HepG2 (cell line): ENCODE measurements at regions not wholly inside any gene's neighbourhood (a gene's known extent, or its start where the extent isn't known, plus 50 kb on each side); places are given as distances from the start of the nearest gene placed in this dataset.

Source experiments
- ATAC-seq: fragments of 200-7000 bp; cut with Tn5 transposase; 3 replicates; pipeline ENCODE4 v1.9.1; 2020; ENCODE audit warnings: mild to moderate bottlenecking, moderate library complexity
- BruUV-seq: library from RNA; stranded (reverse); fragments of 400-500 nt; replicated peaks from 2 replicates; lab custom pipeline; 2021; lab: Mats Ljungman, UMichigan
- CTCF ChIA-PET: fragments of 300-600 bp; formaldehyde crosslinking; extraction: SDS; loops from one replicate; lab custom pipeline; 2021; ENCODE audit warnings: low total read pairs, inconsistent platforms, low intra/inter-chr PET ratio; lab: Yijun Ruan, JAX
- POLR2A ChIA-PET: fragments of 350-600 bp; sonication (Branson Sonifier 250); formaldehyde crosslinking; loops from one replicate; lab custom pipeline; 2020; ENCODE audit warnings: antibody characterized with exemption, inconsistent platforms; lab: Yijun Ruan, JAX
- DNase-seq: peaks from one replicate; pipeline ENCODE4 v3.0.0-alpha.2; 2015; ENCODE audit warnings: low spot score
- FAIRE-seq: peaks from 3 replicates; lab custom pipeline; 2011; peaks lifted over from hg19 to GRCh38; lab: Jason Lieb, UNC
- H2AFZ ChIP-seq: one replicate; pipeline ENCODE4 v1.6.1; 2011; ENCODE audit warnings: low read length, inconsistent platforms
- H3K27ac ChIP-seq: fragments of 300-600 bp; 3 replicates; pipeline ENCODE4 v1.8.0; 2011; ENCODE audit warnings: mixed run types, mild to moderate bottlenecking, mixed read lengths, low read length, inconsistent platforms; ENCODE audit not compliant: insufficient read depth; ENCODE audit errors: extremely low read length
- H3K27me3 ChIP-seq, 2 experiments: fragments of 200-600 bp in 1 of 2; 2 replicates in 1 of 2; 3 replicates in 1 of 2; pipeline versions ENCODE4 v1.6.0 to v1.8.0; 2011; ENCODE audit warnings: low read length in 2 of 2, mild to moderate bottlenecking in 2 of 2, moderate library complexity in 2 of 2, inconsistent platforms in 1 of 2; ENCODE audit not compliant: insufficient read depth in 2 of 2, control insufficient read depth in 1 of 2
- H3K36me3 ChIP-seq, 2 experiments: fragments of 200-600 bp in 1 of 2; replicated peaks in 1 of 2; 2 replicates in 1 of 2; 3 replicates in 1 of 2; pipeline versions ENCODE4 v1.5.1 to v1.8.0; 2011; ENCODE audit warnings: low read length in 2 of 2, inconsistent platforms in 1 of 2; ENCODE audit not compliant: insufficient read depth in 2 of 2, control insufficient read depth in 1 of 2
- H3K4me1 ChIP-seq: 2 replicates; pipeline ENCODE4 v1.5.1; 2012; ENCODE audit warnings: low read length, inconsistent platforms; ENCODE audit not compliant: insufficient read depth
- H3K4me2 ChIP-seq: 2 replicates; pipeline ENCODE4 v1.6.0; 2011; ENCODE audit warnings: low read depth, low read length, inconsistent platforms
- H3K4me3 ChIP-seq, 3 experiments: fragments of 200-600 bp in 1 of 3; sonication (generic), shearing (Covaris generic) in 1 of 3; replicated peaks in 1 of 3; 2 replicates each; pipeline ENCODE4 v1.5.1; 2011 to 2016; ENCODE audit warnings: low read length in 3 of 3, inconsistent platforms in 2 of 3, low read depth in 2 of 3, mild to moderate bottlenecking in 2 of 3, control low read depth in 1 of 3, mixed read lengths in 1 of 3; ENCODE audit not compliant: insufficient read depth in 1 of 3
- H3K79me2 ChIP-seq: one replicate; pipeline ENCODE4 v1.6.1; 2011; ENCODE audit warnings: low read length, inconsistent platforms; ENCODE audit not compliant: insufficient read depth
- H3K9ac ChIP-seq: 2 replicates; pipeline ENCODE4 v1.6.0; 2011; ENCODE audit warnings: mild to moderate bottlenecking, low read depth, low read length, inconsistent platforms; ENCODE audit not compliant: insufficient read depth
- H3K9me3 ChIP-seq: 2 replicates; pipeline ENCODE4 v1.5.1; 2012; ENCODE audit warnings: mild to moderate bottlenecking, low read length
- H4K20me1 ChIP-seq: 2 replicates; pipeline ENCODE4 v1.6.0; 2011; ENCODE audit warnings: inconsistent platforms, mild to moderate bottlenecking, low read length, moderate library complexity; ENCODE audit not compliant: insufficient read depth
- BHLHE40 ChIP-seq: IDR thresholded peaks from 2 replicates; pipeline ENCODE4 v1.6.1; 2011; ENCODE audit warnings: low read length, improper control_type of control experiment
- CC2D1A ChIP-seq: sonication (generic); formaldehyde crosslinking; IDR thresholded peaks from 2 replicates; pipeline ENCODE4 v1.8.1; 2023; ENCODE audit warnings: mild to moderate bottlenecking, missing genetic modification reagents
- HMGA1 ChIP-seq: sonication (generic); formaldehyde crosslinking; conservative IDR thresholded peaks from 2 replicates; pipeline ENCODE4 v1.4.0; 2020; ENCODE audit warnings: missing genetic modification reagents
- KLF12 ChIP-seq: sonication (generic); formaldehyde crosslinking; IDR thresholded peaks from 2 replicates; pipeline ENCODE4 v1.4.0; 2020; ENCODE audit warnings: missing genetic modification reagents, borderline replicate concordance
- NFATC3 ChIP-seq: sonication (generic); formaldehyde crosslinking; IDR thresholded peaks from 2 replicates; pipeline ENCODE4 v1.5.1; 2020; ENCODE audit warnings: mild to moderate bottlenecking, missing genetic modification reagents
- NR1H2 ChIP-seq: sonication (generic); formaldehyde crosslinking; IDR thresholded peaks from 2 replicates; pipeline ENCODE4 v1.8.1; 2022; ENCODE audit warnings: low read depth, missing genetic modification reagents, borderline replicate concordance
- RARA ChIP-seq: IDR thresholded peaks from 2 replicates; pipeline ENCODE4 v1.6.1; 2016; ENCODE audit warnings: missing genetic modification reagents, missing compliant biosample characterization
- RBM22 ChIP-seq: fragments of 200-400 bp; formaldehyde crosslinking; optimal IDR thresholded peaks from 2 replicates; pipeline ENCODE3; 2017; ENCODE audit warnings: mild to moderate bottlenecking, low read length, moderate library complexity
- SOX5 ChIP-seq: IDR thresholded peaks from 2 replicates; pipeline ENCODE4 v1.6.1; 2016; ENCODE audit warnings: borderline replicate concordance
- ZMYM3 ChIP-seq: sonication (generic); formaldehyde crosslinking; IDR thresholded peaks from 2 replicates; pipeline ENCODE4 v1.5.1; 2020; ENCODE audit warnings: mild to moderate bottlenecking, missing genetic modification reagents
- ZNF530 ChIP-seq: sonication (generic); formaldehyde crosslinking; IDR thresholded peaks from 2 replicates; pipeline ENCODE4 v1.5.0; 2020; ENCODE audit warnings: low read depth, mild to moderate bottlenecking, missing genetic modification reagents
- ZNF670 ChIP-seq: sonication (generic); formaldehyde crosslinking; IDR thresholded peaks from 2 replicates; pipeline ENCODE4 v1.8.0; 2022; ENCODE audit warnings: mild to moderate bottlenecking, missing genetic modification reagents, borderline replicate concordance
- WGBS: methylation state at CpG from one replicate; pipeline ENCODE4 v1.1.6; 2017; ENCODE audit warnings: low lambda C conversion rate; 5-methylcytosine and 5-hydroxymethylcytosine counted together
- in situ Hi-C: cut with HindIII; loops from 2 replicates; pipeline ENCODE4 v1.10.0; 2017; ENCODE audit warnings: low pct_unique_long_range_greater_than_20kb; ENCODE audit not compliant: extremely low pct_ligation_motif_present
- intact Hi-C: fragments of 100-400 bp; cut with micrococcal nuclease; formaldehyde crosslinking; loops from one replicate; pipeline ENCODE4 v1.10.0; 2022; ENCODE audit not compliant: unreplicated experiment
- TF ChIP-seq, protein P1 (sequence below), 2 experiments: fragments of 450-650 bp in 1 of 2; sonication (generic) in 1 of 2; formaldehyde crosslinking; IDR thresholded peaks; 2 replicates each; pipeline versions ENCODE4 v1.5.0 to v1.8.0; 2020 to 2022; ENCODE audit warnings: mild to moderate bottlenecking in 1 of 2, missing genetic modification reagents in 1 of 2
- TF ChIP-seq, protein P2 (sequence below): sonication (generic); formaldehyde crosslinking; IDR thresholded peaks from 2 replicates; pipeline ENCODE4 v1.4.0; 2020; ENCODE audit warnings: missing genetic modification reagents
- TF ChIP-seq, protein P3 (sequence below): sonication (generic); formaldehyde crosslinking; conservative IDR thresholded peaks from 2 replicates; pipeline ENCODE4 v1.8.1; 2023; ENCODE audit warnings: missing genetic modification reagents

DNA sequence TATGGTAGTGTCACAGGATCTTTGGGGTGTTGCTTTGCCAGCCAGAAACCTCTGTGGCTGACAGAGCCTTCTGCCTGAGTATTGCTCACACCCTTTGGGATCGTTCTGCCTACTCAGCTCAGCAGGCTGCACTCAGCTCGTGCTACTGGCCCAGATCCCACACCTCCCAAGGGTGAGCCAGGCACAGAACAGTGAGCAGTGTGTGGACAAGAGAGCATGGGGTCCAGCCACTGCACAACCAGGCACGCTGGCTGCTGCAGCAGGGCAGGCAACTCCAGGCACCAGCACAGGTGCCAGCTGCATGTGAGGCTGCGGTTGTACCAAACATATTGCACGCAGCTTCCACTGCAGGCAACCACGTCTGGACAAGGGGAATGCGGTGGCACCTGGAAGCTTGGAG, 84.9 kb downstream of the CYB561 start:
- in situ Hi-C loops = no loop called here
- Histone ChIP-seq H3K4me3 (no peak overlapping the region), H3K4me1 (no peaks in the 10 kb centered on the region), H3K27ac (no peak overlapping the region), H3K9ac (no peak overlapping the region), H2AFZ (no peak overlapping the region), H4K20me1 (no peaks in the 10 kb centered on the region), H3K27me3 (peaks cover 0 to 42% of the 10 kb centered on the region in 2 experiments; a peak in 3 of 5 replicates), H3K9me3 (no peaks in the 10 kb centered on the region), H3K4me2 (no peak overlapping the region), H3K79me2 (no peaks in the 10 kb centered on the region), H3K36me3 (no peaks in the 10 kb centered on the region)
- CTCF ChIA-PET = no interaction called here
- POLR2A ChIA-PET = no interaction called here
- intact Hi-C loops = no loop called here
- FAIRE-seq (no peak), ATAC-seq (no peak), DNase-seq (no peak)
- no TSS peak for BruUV-seq
- TF ChIP-seq RARA (CRISPR knock-in tag) = no peak
- TF ChIP-seq, protein P1, sequence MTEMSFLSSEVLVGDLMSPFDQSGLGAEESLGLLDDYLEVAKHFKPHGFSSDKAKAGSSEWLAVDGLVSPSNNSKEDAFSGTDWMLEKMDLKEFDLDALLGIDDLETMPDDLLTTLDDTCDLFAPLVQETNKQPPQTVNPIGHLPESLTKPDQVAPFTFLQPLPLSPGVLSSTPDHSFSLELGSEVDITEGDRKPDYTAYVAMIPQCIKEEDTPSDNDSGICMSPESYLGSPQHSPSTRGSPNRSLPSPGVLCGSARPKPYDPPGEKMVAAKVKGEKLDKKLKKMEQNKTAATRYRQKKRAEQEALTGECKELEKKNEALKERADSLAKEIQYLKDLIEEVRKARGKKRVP (CRISPR knock-in tag; IDR thresholded peaks at IDR 0.05) = no peak
- TF ChIP-seq, protein P2, sequence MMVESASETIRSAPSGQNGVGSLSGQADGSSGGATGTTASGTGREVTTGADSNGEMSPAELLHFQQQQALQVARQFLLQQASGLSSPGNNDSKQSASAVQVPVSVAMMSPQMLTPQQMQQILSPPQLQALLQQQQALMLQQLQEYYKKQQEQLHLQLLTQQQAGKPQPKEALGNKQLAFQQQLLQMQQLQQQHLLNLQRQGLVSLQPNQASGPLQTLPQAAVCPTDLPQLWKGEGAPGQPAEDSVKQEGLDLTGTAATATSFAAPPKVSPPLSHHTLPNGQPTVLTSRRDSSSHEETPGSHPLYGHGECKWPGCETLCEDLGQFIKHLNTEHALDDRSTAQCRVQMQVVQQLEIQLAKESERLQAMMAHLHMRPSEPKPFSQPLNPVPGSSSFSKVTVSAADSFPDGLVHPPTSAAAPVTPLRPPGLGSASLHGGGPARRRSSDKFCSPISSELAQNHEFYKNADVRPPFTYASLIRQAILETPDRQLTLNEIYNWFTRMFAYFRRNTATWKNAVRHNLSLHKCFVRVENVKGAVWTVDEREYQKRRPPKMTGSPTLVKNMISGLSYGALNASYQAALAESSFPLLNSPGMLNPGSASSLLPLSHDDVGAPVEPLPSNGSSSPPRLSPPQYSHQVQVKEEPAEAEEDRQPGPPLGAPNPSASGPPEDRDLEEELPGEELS (CRISPR knock-in tag) = no peak
- no peak for TF ChIP-seq NR1H2
- no peak for TF ChIP-seq RBM22
- no peak for TF ChIP-seq BHLHE40
- TF ChIP-seq ZNF530 (CRISPR knock-in tag) = no peak
- TF ChIP-seq ZNF670 (CRISPR knock-in tag) = no peak
- TF ChIP-seq, protein P3, sequence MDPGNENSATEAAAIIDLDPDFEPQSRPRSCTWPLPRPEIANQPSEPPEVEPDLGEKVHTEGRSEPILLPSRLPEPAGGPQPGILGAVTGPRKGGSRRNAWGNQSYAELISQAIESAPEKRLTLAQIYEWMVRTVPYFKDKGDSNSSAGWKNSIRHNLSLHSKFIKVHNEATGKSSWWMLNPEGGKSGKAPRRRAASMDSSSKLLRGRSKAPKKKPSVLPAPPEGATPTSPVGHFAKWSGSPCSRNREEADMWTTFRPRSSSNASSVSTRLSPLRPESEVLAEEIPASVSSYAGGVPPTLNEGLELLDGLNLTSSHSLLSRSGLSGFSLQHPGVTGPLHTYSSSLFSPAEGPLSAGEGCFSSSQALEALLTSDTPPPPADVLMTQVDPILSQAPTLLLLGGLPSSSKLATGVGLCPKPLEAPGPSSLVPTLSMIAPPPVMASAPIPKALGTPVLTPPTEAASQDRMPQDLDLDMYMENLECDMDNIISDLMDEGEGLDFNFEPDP (CRISPR knock-in tag) = no peak
- no peak for TF ChIP-seq SOX5
- no peak for TF ChIP-seq ZMYM3 (CRISPR knock-in tag)
- no peak for TF ChIP-seq KLF12
- TF ChIP-seq CC2D1A (CRISPR knock-in tag) = no peak
- no peak for TF ChIP-seq NFATC3
- TF ChIP-seq HMGA1 (CRISPR knock-in tag) = no peak
- WGBS = 8% methylated on average over 6 of the region's 7 CpGs
